HG02885 (cell line): ENCODE measurements at regions not wholly inside any gene's neighbourhood (a gene's known extent, or its start where the extent isn't known, plus 50 kb on each side); places are given as distances from the start of the nearest gene placed in this dataset.
"Not testable (repeated sequence)": the region's sequence is repeated elsewhere in the genome, so short reads cannot be mapped to it uniquely, and the experiment has no call there.

ENCODE experiments used
- ATAC-seq: cut with Tn5 transposase; IDR thresholded peaks from one replicate; pipeline ENCODE4 v1.9.1; 2021; ENCODE audit warnings: mild to moderate bottlenecking; ENCODE audit not compliant: unreplicated experiment, poor library complexity

DNA sequence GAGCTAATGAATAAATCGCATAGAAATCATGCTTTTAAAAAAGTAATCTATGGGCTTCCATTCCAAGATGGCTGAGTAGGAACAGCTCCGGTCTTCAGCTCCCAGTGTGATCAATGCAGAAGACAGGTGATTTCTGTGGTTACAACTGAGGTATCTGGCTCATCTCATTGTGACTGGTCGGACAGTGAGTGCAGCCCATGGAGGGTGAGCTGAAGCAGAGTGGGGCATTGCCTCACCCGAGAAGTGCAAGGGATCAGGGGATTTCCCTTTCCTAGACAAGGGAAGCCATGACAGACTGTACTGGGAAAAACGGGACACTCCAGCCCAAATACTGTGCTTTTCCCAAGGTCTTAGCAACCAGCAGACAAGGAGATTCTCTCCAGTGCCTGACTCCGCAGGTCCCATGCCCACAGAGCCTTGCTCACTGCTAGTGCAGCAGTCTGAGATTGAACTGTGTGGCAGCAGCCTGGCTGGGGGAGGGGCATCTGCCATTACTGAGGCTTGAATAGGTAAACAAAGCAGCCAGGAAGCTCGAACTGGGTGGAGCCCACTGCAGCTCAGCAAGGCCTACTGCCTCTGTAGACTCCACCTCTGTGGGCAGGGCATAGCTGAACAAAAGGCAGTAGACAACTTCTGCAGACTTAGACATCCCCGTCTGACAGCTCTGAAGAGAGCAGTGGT, 61.5 kb upstream of the PLAAT1 start:
- ATAC-seq: not testable (repeated sequence)

DNA sequence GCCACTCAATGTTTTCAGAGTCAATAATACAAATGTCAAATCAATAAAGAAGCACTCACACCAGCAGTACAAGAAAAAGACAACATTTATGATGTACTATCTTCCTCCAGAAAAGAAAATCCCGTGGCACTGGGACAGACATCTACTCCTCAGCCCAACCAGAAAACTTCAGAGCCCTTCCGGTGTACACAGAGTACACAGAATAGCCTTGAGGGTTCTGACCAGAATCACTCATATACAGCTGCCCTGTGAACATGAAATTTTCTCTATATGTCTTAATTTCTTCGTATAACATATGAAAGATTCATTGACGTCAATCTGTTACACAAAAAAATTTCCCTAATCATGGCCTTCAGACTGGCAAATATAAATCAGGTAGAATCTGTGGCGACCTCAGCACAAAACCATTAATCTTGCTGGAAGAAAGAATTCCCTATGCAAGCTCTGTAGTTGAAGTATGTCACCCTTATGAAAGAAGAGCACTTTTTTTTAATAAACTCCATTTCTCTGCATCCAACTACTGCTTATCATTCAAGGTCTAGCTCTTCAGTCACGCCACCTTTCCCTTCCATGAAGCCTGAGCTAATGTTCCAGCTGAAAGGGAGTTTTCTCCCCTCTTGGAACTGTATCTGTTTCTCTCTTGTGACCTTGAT, 53.8 kb upstream of the PLAAT1 start:
- no peak for ATAC-seq

DNA sequence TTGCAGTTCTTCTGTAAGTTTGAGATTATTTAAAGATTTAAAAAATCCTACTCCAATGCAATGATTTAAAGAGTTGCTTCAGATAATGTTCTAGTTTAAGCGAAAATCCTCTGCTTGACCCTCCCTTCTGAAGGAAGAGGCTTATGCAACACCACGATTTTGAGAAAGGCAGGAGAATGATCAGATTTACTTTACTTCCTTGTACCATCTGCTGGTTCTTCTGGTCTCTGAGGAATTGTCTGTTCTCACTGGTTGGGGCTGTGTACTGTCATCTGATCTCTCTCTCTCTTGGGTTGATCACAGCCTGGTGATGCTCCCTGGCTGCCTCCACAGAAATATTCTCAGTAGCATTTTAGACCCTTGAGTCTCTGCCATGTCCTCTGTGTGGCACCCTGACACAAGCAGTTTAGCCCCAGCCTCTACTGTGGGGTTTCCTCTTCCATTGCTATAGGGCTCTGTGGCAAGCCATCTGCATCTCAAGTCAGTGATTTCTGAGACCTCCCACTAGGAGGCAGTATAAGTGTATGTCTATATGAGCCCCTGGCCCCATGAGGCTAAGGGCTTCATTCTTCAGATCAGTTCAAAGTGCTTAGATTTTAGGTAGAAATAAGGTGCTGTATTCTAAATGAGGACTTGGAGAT, 50.8 kb upstream of the PLAAT1 start:
- ATAC-seq: peak; percentile 66
